NCI-H146 (cell line): ENCODE measurements at regions not wholly inside any gene's neighbourhood (a gene's known extent, or its start where the extent isn't known, plus 50 kb on each side); places are given as distances from the start of the nearest gene placed in this dataset.

Experiments used
- DNase-seq: peaks from one replicate; lab custom pipeline; 2025; lab: John Stamatoyannopoulos, UW

DNA sequence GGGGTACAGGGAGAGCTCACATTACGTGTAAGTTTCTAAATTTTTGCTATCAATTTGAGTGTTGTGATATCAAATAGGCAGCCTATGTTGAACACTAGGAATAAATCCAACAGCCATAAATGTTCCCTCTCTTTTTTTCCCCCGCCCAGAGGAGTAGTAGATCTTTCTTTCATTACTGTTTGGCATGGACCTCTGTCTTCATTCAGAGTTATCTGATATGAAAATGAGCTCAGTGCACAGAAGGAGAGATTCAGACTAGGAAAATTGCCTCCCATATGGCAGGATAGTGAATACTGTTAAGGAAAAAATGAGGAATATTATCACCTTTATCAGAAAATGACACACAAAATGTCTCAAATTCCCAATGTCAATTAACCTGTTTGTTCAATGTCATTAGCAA is 110.0 kb upstream of the EYS start:
- DNase-seq = peak; percentile 14

DNA sequence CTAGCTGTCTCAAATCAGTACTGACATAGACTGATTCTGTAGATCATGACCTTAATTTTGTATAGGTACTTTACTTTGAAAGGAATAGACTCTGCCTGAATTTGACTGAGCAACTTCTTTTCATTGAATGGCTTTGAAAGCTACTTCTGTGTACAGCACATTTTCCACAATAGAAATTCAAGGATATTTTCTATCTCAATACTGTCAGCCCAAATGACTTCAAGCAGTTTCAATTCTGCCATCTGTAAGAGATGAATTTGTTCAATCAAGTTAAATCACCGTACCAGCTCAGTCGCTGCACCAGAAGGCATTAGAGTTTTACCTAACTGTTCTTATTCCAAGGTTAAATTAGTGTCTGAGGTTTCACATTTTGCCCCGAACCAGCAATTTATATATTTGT is 107.0 kb upstream of the EYS start:
- DNase-seq = no peak

DNA sequence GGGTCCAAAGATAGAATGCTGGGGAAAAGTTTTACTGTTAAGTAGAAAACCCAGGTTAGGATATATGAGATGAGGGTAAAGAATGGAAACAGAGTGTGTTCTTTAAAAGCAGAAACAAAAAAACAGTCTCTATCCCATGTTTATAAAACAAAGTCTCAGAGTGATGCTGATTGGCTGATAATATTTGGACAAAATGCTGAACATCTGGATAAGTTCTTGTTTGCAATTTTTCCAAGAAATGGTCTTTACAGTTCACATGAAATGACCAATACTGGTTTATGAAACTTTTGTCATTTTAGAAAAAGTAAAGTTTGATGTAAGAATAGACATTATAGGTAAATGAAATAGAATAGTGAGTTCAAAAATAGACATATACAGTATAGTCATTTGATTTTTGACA is 96.2 kb upstream of the EYS start:
- DNase-seq = no peak

GRCh38 chr6:65799389-65799788 is 92.4 kb upstream of the EYS start:
- peak; percentile 49 for DNase-seq

DNA sequence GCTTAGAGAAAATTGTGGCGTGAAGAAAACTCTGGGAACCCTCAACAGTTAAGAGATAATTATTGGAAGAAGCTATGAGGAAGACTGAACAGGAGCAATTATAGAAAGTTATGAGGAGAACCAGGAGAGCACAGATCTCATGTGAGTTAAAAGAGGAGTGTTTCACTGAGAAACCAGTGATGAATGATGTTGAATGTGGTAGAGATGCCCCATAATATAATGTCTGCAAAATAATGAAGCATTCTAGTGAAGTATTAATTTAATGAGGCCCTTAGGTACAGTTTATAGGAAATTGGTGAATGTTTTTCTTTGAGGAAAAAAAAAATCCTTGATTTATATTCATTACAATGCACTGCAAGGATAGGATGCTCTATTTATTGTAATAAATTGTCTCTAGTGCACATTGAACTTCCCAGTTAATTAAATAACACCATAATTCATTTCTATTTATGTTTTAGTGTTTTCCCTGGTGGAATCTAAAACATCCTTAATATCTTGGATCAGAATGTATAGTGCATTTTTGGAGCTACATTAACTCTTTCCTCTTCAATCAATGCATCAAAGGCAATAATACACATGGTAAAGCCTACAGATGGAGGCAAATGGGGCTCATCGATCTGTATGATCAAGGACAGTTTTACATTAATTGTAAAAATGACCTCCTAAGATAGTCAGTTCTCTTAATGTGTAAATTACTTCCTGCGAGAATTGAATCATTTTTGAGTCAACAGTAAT is 91.4 kb upstream of the EYS start:
- no peak for DNase-seq

DNA sequence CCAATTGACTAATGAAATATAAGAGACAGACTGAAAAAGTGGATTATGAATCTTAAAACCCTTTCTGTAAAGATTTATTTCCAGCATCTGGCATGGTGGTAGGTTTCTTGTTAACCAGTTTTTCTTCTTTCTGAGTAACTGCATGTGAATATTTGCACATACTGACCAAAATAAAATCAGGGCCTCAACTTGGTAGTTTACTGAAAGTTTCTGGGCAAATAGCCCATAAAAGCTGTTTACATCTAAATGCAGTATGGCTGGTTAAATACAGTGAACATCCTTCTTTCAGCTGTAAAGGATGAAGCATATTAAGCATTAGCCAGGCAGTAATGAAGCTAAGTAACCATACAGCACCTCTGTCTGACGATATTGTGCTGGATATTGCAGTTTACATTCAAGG is 83.6 kb upstream of the EYS start:
- DNase-seq = no peak

DNA sequence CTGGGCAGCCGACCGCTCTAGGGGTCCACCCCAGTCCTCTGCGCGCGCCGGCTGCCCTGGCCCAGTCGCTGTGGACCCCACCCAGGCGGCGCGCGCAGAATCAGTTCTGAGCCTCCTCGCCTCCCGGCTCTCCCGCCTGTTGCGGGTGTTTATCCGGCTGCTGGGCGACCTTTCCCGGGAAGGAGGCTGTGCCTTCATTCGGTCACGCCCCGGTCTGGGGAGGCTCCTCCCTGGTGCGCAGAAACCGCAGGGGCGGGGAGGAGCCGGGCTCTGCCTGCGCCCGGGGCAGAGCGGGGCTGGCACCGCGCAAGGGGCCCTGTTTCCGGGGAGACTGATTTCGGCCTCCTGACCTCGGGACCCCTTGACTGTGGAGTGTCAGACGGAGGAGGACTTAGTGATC is 80.8 kb upstream of the EYS start:
- no peak for DNase-seq

DNA sequence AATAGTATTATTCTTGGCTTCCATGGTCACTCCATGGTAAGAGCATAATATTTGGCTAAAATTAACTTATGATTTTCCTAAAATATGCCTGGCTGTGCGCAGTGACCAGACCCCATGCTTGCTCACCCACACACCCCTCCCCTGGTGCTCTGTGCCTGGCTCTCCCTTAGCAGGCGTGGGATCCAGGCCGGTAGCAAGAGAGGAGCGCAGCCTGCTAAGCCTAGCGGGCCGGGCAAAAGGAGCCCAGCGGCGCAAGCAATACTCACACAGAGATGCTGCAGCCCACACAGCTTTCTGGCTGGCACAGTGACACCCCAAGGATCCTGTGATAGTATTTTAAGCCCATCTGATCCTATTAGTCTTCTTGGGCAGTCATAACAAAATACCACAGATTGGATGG is 79.8 kb upstream of the EYS start:
- DNase-seq = no peak

GRCh38 chr6:65780691-65781090 is 73.7 kb upstream of the EYS start:
- DNase-seq = no peak

DNA sequence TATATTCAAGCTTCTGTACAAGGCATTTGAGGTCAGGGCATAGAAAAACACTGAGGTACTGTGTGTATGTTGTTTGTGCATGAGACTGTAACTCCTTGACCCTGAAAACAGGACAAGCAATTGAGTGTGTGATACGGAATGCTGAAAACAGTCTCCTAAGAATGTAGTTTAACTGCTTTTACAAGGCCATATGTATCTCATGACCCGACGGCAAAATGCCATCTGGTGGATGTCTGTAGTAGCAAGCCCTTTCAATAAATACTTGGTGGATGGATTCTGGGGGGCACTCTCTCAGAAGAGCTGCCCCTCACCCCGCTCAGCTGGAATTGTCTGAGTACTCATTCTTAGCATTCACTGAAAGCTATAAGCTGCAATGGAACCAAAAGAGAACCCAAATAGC is 69.3 kb upstream of the EYS start:
- no peak for DNase-seq

GRCh38 chr6:65771946-65772345 is 64.9 kb upstream of the EYS start:
- no peak for DNase-seq

DNA sequence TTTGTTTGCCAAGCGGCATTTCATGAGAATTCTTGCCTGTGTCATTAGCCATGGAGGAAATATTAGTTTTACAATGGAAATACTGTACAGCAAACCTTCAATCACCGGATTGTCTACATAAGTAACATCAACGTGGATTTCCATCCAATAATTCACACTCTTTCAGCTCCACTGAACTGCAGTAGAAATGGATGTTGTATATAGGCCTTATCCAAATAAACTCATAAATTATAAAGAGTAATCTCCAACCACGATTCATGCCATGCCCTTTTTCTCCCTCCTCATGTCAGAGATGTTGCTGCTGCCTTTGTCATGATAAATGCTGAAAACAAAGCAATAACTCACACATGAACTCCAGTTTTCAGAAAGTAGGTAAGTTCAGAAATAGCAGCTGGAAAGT is 54.9 kb upstream of the EYS start:
- DNase-seq = no peak

DNA sequence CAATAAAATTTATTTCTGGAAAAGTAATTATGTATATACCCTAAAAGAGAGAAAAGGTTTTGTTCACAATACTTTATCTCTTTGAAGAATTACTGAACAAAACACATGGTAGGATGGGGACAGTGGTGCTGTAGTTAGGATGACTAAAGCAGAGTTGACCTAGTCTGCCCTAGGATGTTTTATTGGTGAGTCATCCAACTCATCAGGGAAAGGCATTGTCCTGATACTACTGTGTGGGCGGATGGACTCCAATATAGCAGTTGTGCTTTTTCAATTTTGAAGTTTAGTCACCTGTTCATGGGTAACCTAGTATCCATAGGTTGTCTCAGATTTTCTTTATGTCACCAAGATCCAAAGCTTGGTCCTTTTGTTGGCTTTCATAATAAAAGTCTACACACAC is 53.3 kb upstream of the EYS start:
- DNase-seq = no peak
